Inflammatory macrophage (primary cell): ENCODE measurements at regions not wholly inside any gene's neighbourhood (a gene's known extent, or its start where the extent isn't known, plus 50 kb on each side); places are given as distances from the start of the nearest gene placed in this dataset.
"Not testable (repeated sequence)": the region's sequence is repeated elsewhere in the genome, so short reads cannot be mapped to it uniquely, and the experiment has no call there.

Source experiments
- DNase-seq, 2 donors: peaks; one replicate each; pipeline ENCODE4 v3.0.0-alpha.2; 2020 to 2022

- no peak for DNase-seq
Observed at GRCh38 chr2:210730672-210731071, 174.3 kb downstream of the CPS1 start.

- not testable (repeated sequence) for DNase-seq
Observed at GRCh38 chr2:210746826-210747225, 190.4 kb downstream of the CPS1 start.

GRCh38 chr2:210752532-210752931 lies 196.1 kb downstream of the CPS1 start:
- DNase-seq: no peak

GRCh38 chr2:210753386-210753785 lies 197.0 kb downstream of the CPS1 start:
- no peak for DNase-seq

- no peak for DNase-seq
Observed at GRCh38 chr2:210756855-210757254, 200.5 kb downstream of the CPS1 start.

- no peak for DNase-seq
Observed at GRCh38 chr2:210762604-210763588, 206.5 kb downstream of the CPS1 start.

GRCh38 chr2:210768329-210768910 lies 212.0 kb downstream of the CPS1 start:
- no peak for DNase-seq

GRCh38 chr2:210776756-210777155 lies 220.4 kb downstream of the CPS1 start:
- no peak for DNase-seq

- DNase-seq: no peak
Observed at GRCh38 chr2:210782222-210782621, 225.8 kb downstream of the CPS1 start.

- DNase-seq: not testable (repeated sequence)
Observed at GRCh38 chr2:210787831-210788230, 231.4 kb downstream of the CPS1 start.

GRCh38 chr2:210792000-210792399 lies 235.6 kb downstream of the CPS1 start:
- DNase-seq: no peak

GRCh38 chr2:210795506-210795905 lies 239.1 kb downstream of the CPS1 start:
- DNase-seq: no peak

- peak in 1 of 2 donors; percentile 44 for DNase-seq
Observed at GRCh38 chr2:210798180-210798579, 241.8 kb downstream of the CPS1 start.

- DNase-seq: no peak
Observed at GRCh38 chr2:210814251-210815025, 258.0 kb downstream of the CPS1 start.

GRCh38 chr2:210816769-210817168 lies 260.4 kb downstream of the CPS1 start:
- DNase-seq: no peak

GRCh38 chr2:210818473-210818872 lies 262.1 kb downstream of the CPS1 start:
- no peak for DNase-seq

GRCh38 chr2:210833403-210833802 lies 277.0 kb downstream of the CPS1 start:
- DNase-seq: no peak

GRCh38 chr2:210839034-210839433 lies 282.6 kb downstream of the CPS1 start:
- DNase-seq: no peak

GRCh38 chr2:210839450-210839849 lies 283.1 kb downstream of the CPS1 start:
- no peak for DNase-seq

GRCh38 chr2:210842896-210843295 lies 286.5 kb downstream of the CPS1 start:
- DNase-seq: no peak

GRCh38 chr2:210844016-210844415 lies 287.6 kb downstream of the CPS1 start:
- DNase-seq: no peak

- no peak for DNase-seq
Observed at GRCh38 chr2:210859314-210859713, 302.9 kb downstream of the CPS1 start.

GRCh38 chr2:210860276-210860675 lies 303.9 kb downstream of the CPS1 start:
- DNase-seq: no peak
